ENCODE measurements at regions not wholly inside any gene's neighbourhood (a gene's known extent, or its start where the extent isn't known, plus 50 kb on each side); places are given as distances from the start of the nearest gene placed in this dataset.

GRCh38 chr1:80392529-80392928 lies 1386.0 kb upstream of the ADGRL4 start:
- H3K36me3 ChIP-seq (ENCODE audit: insufficient read depth, low read length): no peaks in the 10 kb centered on the region
- no peaks in the 10 kb centered on the region for H3K27me3 ChIP-seq (ENCODE audit: low read length)
- no peak for DNase-seq
- no peaks in the 10 kb centered on the region for H3K9me2 ChIP-seq (replicated peaks; ENCODE audit: insufficient read depth, low read length)
- H3K79me2 ChIP-seq (ENCODE audit: low read length): no peaks in the 10 kb centered on the region
- H3K9ac ChIP-seq (ENCODE audit: low read length): no peak overlapping the region
- H3K4me2 ChIP-seq (ENCODE audit: low read depth, low read length, poor library complexity, severe bottlenecking): no peak overlapping the region
- peaks cover 18% of the 10 kb centered on the region for H3K9me3 ChIP-seq (ENCODE audit: low read length)
- no peaks in the 10 kb centered on the region for H4K20me1 ChIP-seq (ENCODE audit: insufficient read depth, low read depth, low read length)
- no peak overlapping the region for H3K4me3 ChIP-seq (ENCODE audit: low read length)
- H2AFZ ChIP-seq (ENCODE audit: low read length): no peak overlapping the region
- no peak overlapping the region for H3K27ac ChIP-seq (ENCODE audit: low read length)
- H3K4me1 ChIP-seq (ENCODE audit: low read length): no peaks in the 10 kb centered on the region

GRCh38 chr1:80385650-80386049 lies 1379.1 kb upstream of the ADGRL4 start:
- no peaks in the 10 kb centered on the region for H3K36me3 ChIP-seq (ENCODE audit: insufficient read depth, low read length)
- H4K20me1 ChIP-seq (ENCODE audit: insufficient read depth, low read depth, low read length): no peaks in the 10 kb centered on the region
- H3K4me1 ChIP-seq (ENCODE audit: low read length): no peaks in the 10 kb centered on the region
- DNase-seq: no peak
- H3K9me3 ChIP-seq (ENCODE audit: low read length): peaks cover 33% of the 10 kb centered on the region
- no peak overlapping the region for H3K4me3 ChIP-seq (ENCODE audit: low read length)
- no peaks in the 10 kb centered on the region for H3K79me2 ChIP-seq (ENCODE audit: low read length)
- no peaks in the 10 kb centered on the region for H3K9me2 ChIP-seq (replicated peaks; ENCODE audit: insufficient read depth, low read length)
- no peaks in the 10 kb centered on the region for H3K27me3 ChIP-seq (ENCODE audit: low read length)
- no peak overlapping the region for H3K27ac ChIP-seq (ENCODE audit: low read length)
- H3K9ac ChIP-seq (ENCODE audit: low read length): no peak overlapping the region
- H2AFZ ChIP-seq (ENCODE audit: low read length): no peak overlapping the region
- H3K4me2 ChIP-seq (ENCODE audit: low read depth, low read length, poor library complexity, severe bottlenecking): no peak overlapping the region

- Histone ChIP-seq H3K79me2 (ENCODE audit: low read length) (no peaks in the 10 kb centered on the region), H3K4me3 (ENCODE audit: low read length) (no peak overlapping the region), H2AFZ (ENCODE audit: low read length) (no peak overlapping the region), H3K4me1 (ENCODE audit: low read length) (no peaks in the 10 kb centered on the region), H3K9me3 (ENCODE audit: low read length) (peaks cover 38% of the 10 kb centered on the region), H3K27me3 (ENCODE audit: low read length) (no peaks in the 10 kb centered on the region), H3K9me2 (replicated peaks; ENCODE audit: insufficient read depth, low read length) (no peaks in the 10 kb centered on the region), H4K20me1 (ENCODE audit: insufficient read depth, low read depth, low read length) (no peaks in the 10 kb centered on the region), H3K9ac (ENCODE audit: low read length) (no peak overlapping the region), H3K4me2 (ENCODE audit: low read depth, low read length, poor library complexity, severe bottlenecking) (no peak overlapping the region), H3K36me3 (ENCODE audit: insufficient read depth, low read length) (no peaks in the 10 kb centered on the region), H3K27ac (ENCODE audit: low read length) (no peak overlapping the region)
- no peak for DNase-seq
These were observed 1378.4 kb upstream of the ADGRL4 start for GRCh38 chr1:80384959-80385358.

- Histone ChIP-seq H3K9me2 (replicated peaks; ENCODE audit: insufficient read depth, low read length) (no peaks in the 10 kb centered on the region), H3K9me3 (ENCODE audit: low read length) (peaks cover 35% of the 10 kb centered on the region), H3K9ac (ENCODE audit: low read length) (no peak overlapping the region), H3K27ac (ENCODE audit: low read length) (no peak overlapping the region), H2AFZ (ENCODE audit: low read length) (no peak overlapping the region), H3K36me3 (ENCODE audit: insufficient read depth, low read length) (no peaks in the 10 kb centered on the region), H4K20me1 (ENCODE audit: insufficient read depth, low read depth, low read length) (no peaks in the 10 kb centered on the region), H3K4me3 (ENCODE audit: low read length) (no peak overlapping the region), H3K27me3 (ENCODE audit: low read length) (no peaks in the 10 kb centered on the region), H3K79me2 (ENCODE audit: low read length) (no peaks in the 10 kb centered on the region), H3K4me1 (ENCODE audit: low read length) (no peaks in the 10 kb centered on the region), H3K4me2 (ENCODE audit: low read depth, low read length, poor library complexity, severe bottlenecking) (no peak overlapping the region)
- no peak for DNase-seq
These were observed 1377.7 kb upstream of the ADGRL4 start for GRCh38 chr1:80384083-80384830.

GRCh38 chr1:80375662-80376061 lies 1369.1 kb upstream of the ADGRL4 start:
- Histone ChIP-seq H3K4me1 (ENCODE audit: low read length) (no peaks in the 10 kb centered on the region), H3K9me2 (replicated peaks; ENCODE audit: insufficient read depth, low read length) (no peaks in the 10 kb centered on the region), H3K36me3 (ENCODE audit: insufficient read depth, low read length) (no peaks in the 10 kb centered on the region), H3K79me2 (ENCODE audit: low read length) (no peaks in the 10 kb centered on the region), H3K27ac (ENCODE audit: low read length) (no peak overlapping the region), H3K4me3 (ENCODE audit: low read length) (no peak overlapping the region), H3K27me3 (ENCODE audit: low read length) (no peaks in the 10 kb centered on the region), H3K4me2 (ENCODE audit: low read depth, low read length, poor library complexity, severe bottlenecking) (no peak overlapping the region), H2AFZ (ENCODE audit: low read length) (no peak overlapping the region), H3K9ac (ENCODE audit: low read length) (no peak overlapping the region), H4K20me1 (ENCODE audit: insufficient read depth, low read depth, low read length) (no peaks in the 10 kb centered on the region), H3K9me3 (ENCODE audit: low read length) (peaks cover 33% of the 10 kb centered on the region)
- no peak for DNase-seq

GRCh38 chr1:80375109-80375508 lies 1368.6 kb upstream of the ADGRL4 start:
- no peak overlapping the region for H3K4me2 ChIP-seq (ENCODE audit: low read depth, low read length, poor library complexity, severe bottlenecking)
- H3K9me2 ChIP-seq (replicated peaks; ENCODE audit: insufficient read depth, low read length): no peaks in the 10 kb centered on the region
- no peaks in the 10 kb centered on the region for H3K27me3 ChIP-seq (ENCODE audit: low read length)

GRCh38 chr1:80369780-80370179 lies 1363.2 kb upstream of the ADGRL4 start:
- Histone ChIP-seq H3K36me3 (ENCODE audit: insufficient read depth, low read length) (no peaks in the 10 kb centered on the region), H4K20me1 (ENCODE audit: insufficient read depth, low read depth, low read length) (no peaks in the 10 kb centered on the region), H2AFZ (ENCODE audit: low read length) (no peak overlapping the region), H3K9me3 (ENCODE audit: low read length) (peaks cover 31% of the 10 kb centered on the region), H3K9me2 (replicated peaks; ENCODE audit: insufficient read depth, low read length) (no peaks in the 10 kb centered on the region), H3K4me3 (ENCODE audit: low read length) (no peak overlapping the region), H3K4me1 (ENCODE audit: low read length) (no peaks in the 10 kb centered on the region), H3K4me2 (ENCODE audit: low read depth, low read length, poor library complexity, severe bottlenecking) (no peak overlapping the region), H3K9ac (ENCODE audit: low read length) (no peak overlapping the region), H3K79me2 (ENCODE audit: low read length) (no peaks in the 10 kb centered on the region), H3K27ac (ENCODE audit: low read length) (no peak overlapping the region), H3K27me3 (ENCODE audit: low read length) (no peaks in the 10 kb centered on the region)
- DNase-seq: no peak

More at GRCh38 chr1:80375109-80375508, 1368.6 kb upstream of the ADGRL4 start:
- H3K27ac ChIP-seq (ENCODE audit: low read length): no peak overlapping the region
- H3K4me3 ChIP-seq (ENCODE audit: low read length): no peak overlapping the region
- no peak overlapping the region for H3K9ac ChIP-seq (ENCODE audit: low read length)
- no peak for DNase-seq
- H4K20me1 ChIP-seq (ENCODE audit: insufficient read depth, low read depth, low read length): no peaks in the 10 kb centered on the region
- no peaks in the 10 kb centered on the region for H3K4me1 ChIP-seq (ENCODE audit: low read length)
- no peaks in the 10 kb centered on the region for H3K36me3 ChIP-seq (ENCODE audit: insufficient read depth, low read length)
- peaks cover 29% of the 10 kb centered on the region for H3K9me3 ChIP-seq (ENCODE audit: low read length)
- no peaks in the 10 kb centered on the region for H3K79me2 ChIP-seq (ENCODE audit: low read length)
- H2AFZ ChIP-seq (ENCODE audit: low read length): no peak overlapping the region

GRCh38 chr1:80367058-80367457 lies 1360.5 kb upstream of the ADGRL4 start:
- peaks cover 30% of the 10 kb centered on the region for H3K9me3 ChIP-seq (ENCODE audit: low read length)
- H3K27me3 ChIP-seq (ENCODE audit: low read length): no peaks in the 10 kb centered on the region
- no peaks in the 10 kb centered on the region for H3K9me2 ChIP-seq (replicated peaks; ENCODE audit: insufficient read depth, low read length)
- DNase-seq: no peak
- no peak overlapping the region for H2AFZ ChIP-seq (ENCODE audit: low read length)
- H3K4me1 ChIP-seq (ENCODE audit: low read length): no peaks in the 10 kb centered on the region
- no peaks in the 10 kb centered on the region for H4K20me1 ChIP-seq (ENCODE audit: insufficient read depth, low read depth, low read length)
- H3K79me2 ChIP-seq (ENCODE audit: low read length): no peaks in the 10 kb centered on the region
- H3K4me3 ChIP-seq (ENCODE audit: low read length): no peak overlapping the region
- H3K9ac ChIP-seq (ENCODE audit: low read length): no peak overlapping the region
- no peak overlapping the region for H3K27ac ChIP-seq (ENCODE audit: low read length)
- no peak overlapping the region for H3K4me2 ChIP-seq (ENCODE audit: low read depth, low read length, poor library complexity, severe bottlenecking)
- no peaks in the 10 kb centered on the region for H3K36me3 ChIP-seq (ENCODE audit: insufficient read depth, low read length)
